SJCRH30 (cell line): ENCODE measurements at regions not wholly inside any gene's neighbourhood (a gene's known extent, or its start where the extent isn't known, plus 50 kb on each side); places are given as distances from the start of the nearest gene placed in this dataset.

Experiments used
- DNase-seq, 2 experiments: peaks; one replicate each; pipeline ENCODE4 v3.0.0-alpha.2; 2015 to 2020
- H3K27ac ChIP-seq: fragments of 250-450 bp; sonication (Bioruptor Pico); 2 replicates; pipeline ENCODE4 v1.5.1; 2020; ENCODE audit warnings: mild to moderate bottlenecking, moderate library complexity
- H3K27me3 ChIP-seq: fragments of 250-450 bp; sonication (Bioruptor Pico); 2 replicates; pipeline ENCODE4 v1.5.1; 2020; ENCODE audit warnings: mild to moderate bottlenecking, moderate library complexity
- H3K36me3 ChIP-seq: fragments of 250-450 bp; sonication (Bioruptor Pico); 2 replicates; pipeline ENCODE4 v1.5.1; 2020; ENCODE audit warnings: mild to moderate bottlenecking, moderate library complexity
- H3K4me1 ChIP-seq: fragments of 250-450 bp; sonication (Bioruptor Pico); 2 replicates; pipeline ENCODE4 v1.5.1; 2020; ENCODE audit warnings: mild to moderate bottlenecking, moderate library complexity
- H3K4me3 ChIP-seq: fragments of 250-450 bp; sonication (Bioruptor Pico); 2 replicates; pipeline ENCODE4 v1.5.1; 2020; ENCODE audit warnings: mild to moderate bottlenecking, moderate library complexity
- H3K9me3 ChIP-seq: fragments of 250-450 bp; sonication (Bioruptor Pico); replicated peaks from 2 replicates; pipeline ENCODE4 v1.5.1; 2020; ENCODE audit warnings: mild to moderate bottlenecking, moderate library complexity

GRCh38 chr10:85032981-85033380 is 704.6 kb downstream of the CCSER2 start:
- H3K36me3 ChIP-seq, result no peaks in the 10 kb centered on the region
- H3K9me3 ChIP-seq, result no peaks in the 10 kb centered on the region

GRCh38 chr10:85036661-85037060 is 708.3 kb downstream of the CCSER2 start:
- DNase-seq, result no peak
- Histone ChIP-seq H3K4me1 (no peaks in the 10 kb centered on the region), H3K9me3 (no peaks in the 10 kb centered on the region), H3K4me3 (no peak overlapping the region), H3K36me3 (no peaks in the 10 kb centered on the region), H3K27me3 (no peaks in the 10 kb centered on the region), H3K27ac (no peak overlapping the region)

More at GRCh38 chr10:85032981-85033380, 704.6 kb downstream of the CCSER2 start:
- Histone ChIP-seq H3K4me3 (no peak overlapping the region), H3K27ac (no peak overlapping the region), H3K4me1 (no peaks in the 10 kb centered on the region), H3K27me3 (no peaks in the 10 kb centered on the region)
- no peak for DNase-seq

- Histone ChIP-seq H3K4me1 (no peaks in the 10 kb centered on the region), H3K4me3 (no peak overlapping the region), H3K27me3 (no peaks in the 10 kb centered on the region), H3K9me3 (no peaks in the 10 kb centered on the region), H3K36me3 (no peaks in the 10 kb centered on the region), H3K27ac (no peak overlapping the region)
- no peak for DNase-seq
These were observed 710.9 kb downstream of the CCSER2 start for GRCh38 chr10:85039311-85039710.

- H3K36me3 ChIP-seq, result no peaks in the 10 kb centered on the region
- H3K4me3 ChIP-seq, result no peak overlapping the region
- H3K4me1 ChIP-seq, result no peaks in the 10 kb centered on the region
- no peaks in the 10 kb centered on the region for H3K9me3 ChIP-seq
- H3K27ac ChIP-seq, result no peak overlapping the region
- DNase-seq, result peak in 1 of 2 experiments; percentile 46
- H3K27me3 ChIP-seq, result no peaks in the 10 kb centered on the region
These were observed 714.8 kb downstream of the CCSER2 start for GRCh38 chr10:85043207-85043606.

GRCh38 chr10:85045046-85045445 is 716.7 kb downstream of the CCSER2 start:
- DNase-seq, result no peak
- H3K27ac ChIP-seq, result no peak overlapping the region

GRCh38 chr10:85047170-85047834 is 718.9 kb downstream of the CCSER2 start:
- Histone ChIP-seq H3K9me3 (no peaks in the 10 kb centered on the region), H3K27me3 (no peaks in the 10 kb centered on the region), H3K4me1 (no peaks in the 10 kb centered on the region), H3K4me3 (no peak overlapping the region), H3K36me3 (no peaks in the 10 kb centered on the region), H3K27ac (no peak overlapping the region)
- DNase-seq, result no peak

More at GRCh38 chr10:85045046-85045445, 716.7 kb downstream of the CCSER2 start:
- H3K36me3 ChIP-seq, result no peaks in the 10 kb centered on the region
- no peaks in the 10 kb centered on the region for H3K4me1 ChIP-seq
- no peak overlapping the region for H3K4me3 ChIP-seq
- no peaks in the 10 kb centered on the region for H3K27me3 ChIP-seq
- no peaks in the 10 kb centered on the region for H3K9me3 ChIP-seq

GRCh38 chr10:85047979-85048378 is 719.6 kb downstream of the CCSER2 start:
- H3K27me3 ChIP-seq, result no peaks in the 10 kb centered on the region
- no peak for DNase-seq
- no peaks in the 10 kb centered on the region for H3K4me1 ChIP-seq
- no peak overlapping the region for H3K27ac ChIP-seq
- no peak overlapping the region for H3K4me3 ChIP-seq
- H3K9me3 ChIP-seq, result no peaks in the 10 kb centered on the region
- H3K36me3 ChIP-seq, result no peaks in the 10 kb centered on the region

- no peak overlapping the region for H3K4me3 ChIP-seq
- H3K27ac ChIP-seq, result no peak overlapping the region
- H3K36me3 ChIP-seq, result no peaks in the 10 kb centered on the region
- DNase-seq, result no peak
- H3K27me3 ChIP-seq, result no peaks in the 10 kb centered on the region
- H3K9me3 ChIP-seq, result no peaks in the 10 kb centered on the region
- H3K4me1 ChIP-seq, result no peaks in the 10 kb centered on the region
These were observed 720.3 kb downstream of the CCSER2 start for GRCh38 chr10:85048644-85049043.

- Histone ChIP-seq H3K4me3 (no peak overlapping the region), H3K4me1 (no peaks in the 10 kb centered on the region), H3K9me3 (no peaks in the 10 kb centered on the region), H3K27me3 (no peaks in the 10 kb centered on the region), H3K36me3 (no peaks in the 10 kb centered on the region), H3K27ac (no peak overlapping the region)
- no peak for DNase-seq
These were observed 732.6 kb downstream of the CCSER2 start for GRCh38 chr10:85060944-85061343.

- H3K4me3 ChIP-seq, result no peak overlapping the region
- no peaks in the 10 kb centered on the region for H3K4me1 ChIP-seq
- H3K27ac ChIP-seq, result no peak overlapping the region
- no peaks in the 10 kb centered on the region for H3K9me3 ChIP-seq
- no peaks in the 10 kb centered on the region for H3K27me3 ChIP-seq
- DNase-seq, result no peak
- H3K36me3 ChIP-seq, result no peaks in the 10 kb centered on the region
These were observed 733.0 kb downstream of the CCSER2 start for GRCh38 chr10:85061401-85061800.

GRCh38 chr10:85067955-85068354 is 739.6 kb downstream of the CCSER2 start:
- Histone ChIP-seq H3K36me3 (no peaks in the 10 kb centered on the region), H3K9me3 (no peaks in the 10 kb centered on the region), H3K27me3 (no peaks in the 10 kb centered on the region), H3K4me3 (no peak overlapping the region), H3K4me1 (no peaks in the 10 kb centered on the region), H3K27ac (no peak overlapping the region)
- DNase-seq, result no peak

GRCh38 chr10:85080934-85081333 is 752.5 kb downstream of the CCSER2 start:
- H3K4me1 ChIP-seq, result no peaks in the 10 kb centered on the region
- H3K27me3 ChIP-seq, result no peaks in the 10 kb centered on the region
- H3K9me3 ChIP-seq, result no peaks in the 10 kb centered on the region
- no peak for DNase-seq
- H3K27ac ChIP-seq, result no peak overlapping the region
- no peaks in the 10 kb centered on the region for H3K36me3 ChIP-seq
- H3K4me3 ChIP-seq, result no peak overlapping the region

- no peak for DNase-seq
- H3K4me3 ChIP-seq, result no peak overlapping the region
- no peaks in the 10 kb centered on the region for H3K9me3 ChIP-seq
- no peaks in the 10 kb centered on the region for H3K4me1 ChIP-seq
- H3K36me3 ChIP-seq, result no peaks in the 10 kb centered on the region
- H3K27ac ChIP-seq, result no peak overlapping the region
- H3K27me3 ChIP-seq, result no peaks in the 10 kb centered on the region
These were observed 770.6 kb downstream of the CCSER2 start for GRCh38 chr10:85098835-85099521.

GRCh38 chr10:85100495-85100894 is 772.1 kb downstream of the CCSER2 start:
- Histone ChIP-seq H3K9me3 (no peaks in the 10 kb centered on the region), H3K4me1 (no peaks in the 10 kb centered on the region), H3K4me3 (no peak overlapping the region), H3K27ac (no peak overlapping the region), H3K36me3 (no peaks in the 10 kb centered on the region), H3K27me3 (no peaks in the 10 kb centered on the region)
- DNase-seq, result no peak

- no peaks in the 10 kb centered on the region for H3K27me3 ChIP-seq
- peak in 1 of 2 experiments; percentile 1 for DNase-seq
- no peaks in the 10 kb centered on the region for H3K4me1 ChIP-seq
- H3K36me3 ChIP-seq, result no peaks in the 10 kb centered on the region
- H3K27ac ChIP-seq, result no peak overlapping the region
- H3K4me3 ChIP-seq, result no peak overlapping the region
- H3K9me3 ChIP-seq, result no peaks in the 10 kb centered on the region
These were observed 777.3 kb downstream of the CCSER2 start for GRCh38 chr10:85105614-85106255.
